ENCODE measurements at regions not wholly inside any gene's neighbourhood (a gene's known extent, or its start where the extent isn't known, plus 50 kb on each side); places are given as distances from the start of the nearest gene placed in this dataset.
"Not testable (repeated sequence)": the region's sequence is repeated elsewhere in the genome, so short reads cannot be mapped to it uniquely, and the experiment has no call there.

- H3K4me1 Mint-ChIP-seq (ENCODE audit: unreplicated experiment); DNase-seq (ENCODE audit: extremely low spot score, unreplicated experiment); H3K4me3 Mint-ChIP-seq; H3K36me3 Mint-ChIP-seq; H3K27ac Mint-ChIP-seq; H3K9me3 Mint-ChIP-seq; H3K27me3 Mint-ChIP-seq: not testable (repeated sequence)
Observed at GRCh38 chr15:20785151-20785936, 80.8 kb downstream of the POTEB2 start.

- not testable (repeated sequence) for H3K27me3 Mint-ChIP-seq; H3K9me3 Mint-ChIP-seq; DNase-seq (ENCODE audit: extremely low spot score, unreplicated experiment); H3K4me1 Mint-ChIP-seq (ENCODE audit: unreplicated experiment); H3K4me3 Mint-ChIP-seq; H3K36me3 Mint-ChIP-seq; H3K27ac Mint-ChIP-seq
Observed at GRCh38 chr15:20783598-20784184, 82.4 kb downstream of the POTEB2 start.

- not testable (repeated sequence) for DNase-seq (ENCODE audit: extremely low spot score, unreplicated experiment); H3K4me1 Mint-ChIP-seq (ENCODE audit: unreplicated experiment); H3K27me3 Mint-ChIP-seq; H3K36me3 Mint-ChIP-seq; H3K4me3 Mint-ChIP-seq; H3K9me3 Mint-ChIP-seq; H3K27ac Mint-ChIP-seq
Observed at GRCh38 chr15:20775412-20775811, 90.7 kb downstream of the POTEB2 start.

- DNase-seq (ENCODE audit: extremely low spot score, unreplicated experiment); H3K36me3 Mint-ChIP-seq; H3K9me3 Mint-ChIP-seq; H3K4me3 Mint-ChIP-seq; H3K27ac Mint-ChIP-seq; H3K27me3 Mint-ChIP-seq; H3K4me1 Mint-ChIP-seq (ENCODE audit: unreplicated experiment): not testable (repeated sequence)
Observed at GRCh38 chr15:20767943-20768342, 98.2 kb downstream of the POTEB2 start.

GRCh38 chr15:20762422-20762821, 103.7 kb downstream of the POTEB2 start:
- not testable (repeated sequence) for H3K27ac Mint-ChIP-seq; H3K4me3 Mint-ChIP-seq; H3K4me1 Mint-ChIP-seq (ENCODE audit: unreplicated experiment); H3K36me3 Mint-ChIP-seq; H3K9me3 Mint-ChIP-seq; H3K27me3 Mint-ChIP-seq
- DNase-seq (ENCODE audit: extremely low spot score, unreplicated experiment), result peak; percentile 27

GRCh38 chr15:20756440-20756839, 109.7 kb downstream of the POTEB2 start:
- H3K36me3 Mint-ChIP-seq; H3K4me1 Mint-ChIP-seq (ENCODE audit: unreplicated experiment); H3K9me3 Mint-ChIP-seq; H3K27me3 Mint-ChIP-seq; H3K27ac Mint-ChIP-seq; H3K4me3 Mint-ChIP-seq; DNase-seq (ENCODE audit: extremely low spot score, unreplicated experiment): not testable (repeated sequence)

- not testable (repeated sequence) for H3K4me1 Mint-ChIP-seq (ENCODE audit: unreplicated experiment); H3K4me3 Mint-ChIP-seq; DNase-seq (ENCODE audit: extremely low spot score, unreplicated experiment); H3K27me3 Mint-ChIP-seq; H3K36me3 Mint-ChIP-seq; H3K9me3 Mint-ChIP-seq; H3K27ac Mint-ChIP-seq
Observed at GRCh38 chr15:20755665-20756398, 110.3 kb downstream of the POTEB2 start.

GRCh38 chr15:20733493-20733892, 132.6 kb downstream of the POTEB2 start:
- not testable (repeated sequence) for H3K4me3 Mint-ChIP-seq; H3K9me3 Mint-ChIP-seq; H3K27ac Mint-ChIP-seq; H3K27me3 Mint-ChIP-seq; H3K4me1 Mint-ChIP-seq (ENCODE audit: unreplicated experiment); DNase-seq (ENCODE audit: extremely low spot score, unreplicated experiment); H3K36me3 Mint-ChIP-seq
